ENCODE measurements at regions not wholly inside any gene's neighbourhood (a gene's known extent, or its start where the extent isn't known, plus 50 kb on each side); places are given as distances from the start of the nearest gene placed in this dataset.

- TF ChIP-seq YY1 (IDR thresholded peaks at IDR 0.05; ENCODE audit: insufficient read depth, insufficient read length) (no peak), SUZ12 (IDR thresholded peaks at IDR 0.05; ENCODE audit: extremely low read depth, insufficient read depth, insufficient read length) (no peak), ZNF274 (IDR thresholded peaks at IDR 0.05; ENCODE audit: low read depth, low read length) (no peak)
These were observed 897.7 kb downstream of the KCNA4 start for GRCh38 chr11:29119116-29119515.

Data from NT2/D1 (cell line).